H1 (cell line): ENCODE measurements at regions not wholly inside any gene's neighbourhood (a gene's known extent, or its start where the extent isn't known, plus 50 kb on each side); places are given as distances from the start of the nearest gene placed in this dataset.

ENCODE experiments used
- CTCF ChIA-PET: fragments of 300-600 bp; sonication (Branson Sonifier 250); formaldehyde crosslinking; loops from one replicate; lab custom pipeline; 2021; ENCODE audit not compliant: partially characterized antibody; lab: Charles Lee
- POLR2A ChIA-PET: fragments of 300-600 bp; sonication (Branson Sonifier 250); formaldehyde crosslinking; loops from one replicate; lab custom pipeline; 2021; ENCODE audit warnings: inconsistent platforms; ENCODE audit not compliant: partially characterized antibody; lab: Charles Lee
- DNase-seq, 2 experiments: peaks; one replicate each; pipeline versions ENCODE4 v3.0.0 to v3.0.0-alpha.2; 2010 to 2022; ENCODE audit warnings: low spot score in 2 of 2, low read depth in 1 of 2, mixed read lengths in 1 of 2
- FAIRE-seq: peaks from 2 replicates; lab custom pipeline; 2011; peaks lifted over from hg19 to GRCh38; lab: Jason Lieb, UNC
- H2AFZ ChIP-seq: 2 replicates; pipeline ENCODE4 v1.8.1; 2012; ENCODE audit warnings: low read length, inconsistent platforms
- H2AK5ac ChIP-seq: 2 replicates; pipeline ENCODE4 v1.6.1; 2013; ENCODE audit warnings: low read depth, low read length
- H2BK120ac ChIP-seq: replicated peaks from 2 replicates; pipeline ENCODE3; 2013; ENCODE audit warnings: low read depth, low read length, inconsistent platforms
- H2BK12ac ChIP-seq: 2 replicates; pipeline ENCODE4 v1.6.1; 2013; ENCODE audit warnings: low read depth, low read length
- H2BK15ac ChIP-seq: 2 replicates; pipeline ENCODE4 v1.6.1; 2013; ENCODE audit warnings: low read length
- H2BK20ac ChIP-seq: 2 replicates; pipeline ENCODE4 v1.6.1; 2013; ENCODE audit warnings: low read length
- H2BK5ac ChIP-seq: 2 replicates; pipeline ENCODE4 v1.6.1; 2013; ENCODE audit warnings: low read depth, low read length
- H3K14ac ChIP-seq: 2 replicates; pipeline ENCODE4 v1.6.1; 2013; ENCODE audit warnings: inconsistent platforms; ENCODE audit not compliant: insufficient read length
- H3K18ac ChIP-seq: 2 replicates; pipeline ENCODE4 v1.6.1; 2013; ENCODE audit warnings: low read length; ENCODE audit errors: extremely low read depth
- H3K23ac ChIP-seq: 2 replicates; pipeline ENCODE4 v1.6.1; 2013; ENCODE audit warnings: inconsistent platforms; ENCODE audit not compliant: insufficient read length
- H3K23me2 ChIP-seq: 2 replicates; pipeline ENCODE4 v1.6.1; 2013; ENCODE audit warnings: low read depth, low read length
- H3K27ac ChIP-seq: 2 replicates; pipeline ENCODE4 v1.6.1; 2011; ENCODE audit warnings: low read depth, low read length, inconsistent platforms
- H3K27me3 ChIP-seq, 4 experiments: replicated peaks in 1 of 4; 1 replicate in 1 of 4; 2 replicates in 3 of 4; pipeline versions ENCODE4 v1.6.1 to v1.8.1; 2011 to 2013; ENCODE audit warnings: low read length in 3 of 4, mild to moderate bottlenecking in 3 of 4, inconsistent platforms in 2 of 4, mixed read lengths in 2 of 4, moderate library complexity in 1 of 4; ENCODE audit not compliant: control insufficient read depth in 3 of 4, insufficient read depth in 3 of 4; ENCODE audit errors: extremely low read depth in 1 of 4
- H3K36me3 ChIP-seq, 4 experiments: 2 replicates each; pipeline versions ENCODE4 v1.6.1 to v1.8.1; 2011 to 2013; ENCODE audit warnings: mild to moderate bottlenecking in 4 of 4, low read length in 3 of 4, moderate library complexity in 2 of 4, control low read depth in 1 of 4, inconsistent platforms in 1 of 4; ENCODE audit not compliant: insufficient read depth in 4 of 4, control insufficient read depth in 2 of 4
- H3K4ac ChIP-seq: replicated peaks from 2 replicates; pipeline ENCODE3; 2013; ENCODE audit warnings: low read length, low read depth, mixed read lengths, inconsistent platforms; ENCODE audit not compliant: insufficient read length
- H3K4me1 ChIP-seq, 4 experiments: replicated peaks in 1 of 4; 1 replicate in 1 of 4; 2 replicates in 3 of 4; pipeline versions ENCODE4 v1.6.1 to v1.8.1; 2011 to 2013; ENCODE audit warnings: low read length in 3 of 4, inconsistent platforms in 2 of 4, mixed read lengths in 1 of 4; ENCODE audit not compliant: insufficient read depth in 4 of 4, control insufficient read depth in 3 of 4
- H3K4me2 ChIP-seq, 2 experiments: 2 replicates each; pipeline versions ENCODE4 v1.6.1 to v1.8.1; 2011 to 2013; ENCODE audit warnings: low read depth in 2 of 2, low read length in 2 of 2, control low read depth in 1 of 2, inconsistent platforms in 1 of 2, mild to moderate bottlenecking in 1 of 2; ENCODE audit not compliant: insufficient read depth in 1 of 2
- H3K4me3 ChIP-seq, 4 experiments: fragments of 200-600, 300-600 bp in 1 of 4; sonication (generic), shearing (Covaris generic), sonication (Bioruptor Twin) in 1 of 4; 2 replicates each; pipeline versions ENCODE4 v1.5.1 to v1.8.1; 2011 to 2016; ENCODE audit warnings: low read length in 4 of 4, low read depth in 3 of 4, control low read depth in 2 of 4, inconsistent platforms in 2 of 4, mild to moderate bottlenecking in 2 of 4, mixed read lengths in 1 of 4, moderate library complexity in 1 of 4; ENCODE audit not compliant: insufficient read depth in 2 of 4; ENCODE audit errors: extremely low read depth in 1 of 4
- H3K56ac ChIP-seq: replicated peaks from 2 replicates; pipeline ENCODE3; 2013; ENCODE audit warnings: low read depth, mild to moderate bottlenecking, mixed read lengths, low read length, inconsistent platforms; ENCODE audit not compliant: insufficient read length
- H3K79me1 ChIP-seq: 2 replicates; pipeline ENCODE4 v1.6.1; 2013; ENCODE audit warnings: low read depth, low read length, control low read depth
- H3K79me2 ChIP-seq, 2 experiments: 2 replicates each; pipeline versions ENCODE4 v1.6.1 to v1.8.1; 2012 to 2013; ENCODE audit warnings: low read length in 2 of 2, mild to moderate bottlenecking in 2 of 2, inconsistent platforms in 1 of 2; ENCODE audit not compliant: insufficient read depth in 2 of 2, control insufficient read depth in 1 of 2
- H3K9ac ChIP-seq, 4 experiments: replicated peaks in 1 of 4; 1 replicate in 1 of 4; 2 replicates in 3 of 4; pipeline versions ENCODE4 v1.6.1 to v1.8.1; 2011 to 2013; ENCODE audit warnings: low read depth in 3 of 4, low read length in 3 of 4, control low read depth in 2 of 4, mild to moderate bottlenecking in 2 of 4, moderate library complexity in 2 of 4, inconsistent platforms in 1 of 4; ENCODE audit errors: extremely low read depth in 1 of 4
- H3K9me3 ChIP-seq, 2 experiments: 2 replicates each; pipeline versions ENCODE4 v1.6.1 to v1.8.1; 2012 to 2013; ENCODE audit warnings: mild to moderate bottlenecking in 2 of 2, moderate library complexity in 2 of 2, control low read depth in 1 of 2, inconsistent platforms in 1 of 2, low read depth in 1 of 2, low read length in 1 of 2, mixed read lengths in 1 of 2; ENCODE audit not compliant: insufficient read depth in 2 of 2
- H4K20me1 ChIP-seq, 2 experiments: replicated peaks in 1 of 2; 2 replicates each; pipeline versions ENCODE3 to v1.8.1; 2011 to 2013; ENCODE audit warnings: inconsistent platforms in 2 of 2, low read length in 2 of 2, mild to moderate bottlenecking in 1 of 2; ENCODE audit not compliant: insufficient read depth in 2 of 2, control insufficient read depth in 1 of 2
- H4K5ac ChIP-seq: 2 replicates; pipeline ENCODE4 v1.6.1; 2013; ENCODE audit warnings: low read length, low read depth, mixed read lengths, inconsistent platforms; ENCODE audit not compliant: insufficient read length
- H4K8ac ChIP-seq: 2 replicates; pipeline ENCODE4 v1.8.0; 2013; ENCODE audit warnings: mild to moderate bottlenecking, moderate library complexity, low read length, inconsistent platforms; ENCODE audit not compliant: insufficient read depth; ENCODE audit errors: extremely low read depth
- H4K91ac ChIP-seq: replicated peaks from 2 replicates; pipeline ENCODE3; 2013; ENCODE audit warnings: low read length, mixed read lengths, inconsistent platforms; ENCODE audit not compliant: insufficient read length
- BRCA1 ChIP-seq: IDR thresholded peaks from 2 replicates; pipeline ENCODE4 v1.6.1; 2012; ENCODE audit warnings: low read depth, low read length, improper control_type of control experiment
- CBX5 ChIP-seq: fragments of 300-800, 300-1000 bp; sonication (generic); IDR thresholded peaks from 2 replicates; pipeline ENCODE4 v1.7.1; 2016; ENCODE audit warnings: antibody characterized with exemption, low read length, low read depth
- CEBPB ChIP-seq: IDR thresholded peaks from 2 replicates; pipeline ENCODE4 v1.6.1; 2012; ENCODE audit warnings: low read depth, low read length
- GTF2F1 ChIP-seq: IDR thresholded peaks from 2 replicates; pipeline ENCODE4 v1.6.1; 2012; ENCODE audit warnings: low read depth, low read length, improper control_type of control experiment, borderline replicate concordance
- HDAC6 ChIP-seq: IDR thresholded peaks from one replicate; pipeline ENCODE4 v1.7.1; 2012; ENCODE audit warnings: low read depth, mild to moderate bottlenecking, inconsistent platforms, low read length, moderate library complexity
- MAFK ChIP-seq: IDR thresholded peaks from 2 replicates; pipeline ENCODE4 v1.6.1; 2012; ENCODE audit warnings: low read depth, mild to moderate bottlenecking, improper control_type of control experiment, low read length
- MAX ChIP-seq: IDR thresholded peaks from 2 replicates; pipeline ENCODE4 v1.6.1; 2012; ENCODE audit warnings: inconsistent platforms
- NRF1 ChIP-seq: IDR thresholded peaks from 2 replicates; pipeline ENCODE4 v1.6.1; 2011; ENCODE audit warnings: mild to moderate bottlenecking, low read depth, low read length, improper control_type of control experiment
- SIN3A ChIP-seq, 2 experiments: IDR thresholded peaks in 1 of 2; conservative IDR thresholded peaks in 1 of 2; 2 replicates each; pipeline ENCODE4 v1.6.1; 2011 to 2012; ENCODE audit warnings: low read length in 2 of 2, improper control_type of control experiment in 1 of 2, low read depth in 1 of 2, mild to moderate bottlenecking in 1 of 2
- SIX5 ChIP-seq: IDR thresholded peaks from 2 replicates; pipeline ENCODE4 v1.6.1; 2011; ENCODE audit warnings: mild to moderate bottlenecking, low read depth, low read length
- SRF ChIP-seq: IDR thresholded peaks from 2 replicates; pipeline ENCODE4 v1.6.1; 2011; ENCODE audit warnings: mild to moderate bottlenecking, low read depth, low read length, moderate library complexity
- WGBS, 2 experiments: shearing (Covaris generic) in 1 of 2; methylation state at CpG; one replicate each; pipeline versions ENCODE4 v1.1.6 to v1.1.7; 2013 to 2015; ENCODE audit warnings: low lambda C conversion rate in 2 of 2, mixed read lengths in 2 of 2, inconsistent platforms in 1 of 2, low coverage in 1 of 2, missing lambda C conversion rate in 1 of 2; ENCODE audit not compliant: insufficient replicate concordance in 2 of 2, insufficient coverage in 1 of 2, insufficient read length in 1 of 2; ENCODE audit errors: extremely low coverage in 1 of 2, missing lambda C conversion rate in 1 of 2; 5-methylcytosine and 5-hydroxymethylcytosine counted together

GRCh38 chr10:128816726-128817125 is 650.3 kb upstream of the MGMT start:
- Histone ChIP-seq H3K27ac (no peak overlapping the region), H3K27me3 (no peaks in the 10 kb centered on the region), H3K14ac (no peak overlapping the region), H2BK5ac (no peak overlapping the region), H4K8ac (no peak overlapping the region), H3K9me3 (no peaks in the 10 kb centered on the region), H3K36me3 (no peaks in the 10 kb centered on the region), H2BK15ac (no peak overlapping the region), H3K18ac (no peak overlapping the region), H3K4me2 (no peak overlapping the region), H3K9ac (no peak overlapping the region), H3K4me1 (no peaks in the 10 kb centered on the region), H3K23me2 (peaks cover 7% of the 10 kb centered on the region; the same call in 1 of the 2 replicates), H2BK120ac (no peak overlapping the region), H3K4ac (no peak overlapping the region), H2AK5ac (no peak overlapping the region), H2BK20ac (no peak overlapping the region), H3K23ac (no peak overlapping the region), H2BK12ac (no peak overlapping the region), H3K79me1 (no peaks in the 10 kb centered on the region), H4K5ac (no peak overlapping the region), H3K79me2 (no peaks in the 10 kb centered on the region), H3K4me3 (no peak overlapping the region), H2AFZ (no peak overlapping the region), H4K20me1 (no peaks in the 10 kb centered on the region), H4K91ac (no peak overlapping the region), H3K56ac (no peak overlapping the region)
- POLR2A ChIA-PET = no interaction called here
- no peak for TF ChIP-seq BRCA1
- no peak for TF ChIP-seq MAFK
- no peak for TF ChIP-seq MAX
- TF ChIP-seq HDAC6 = no peak
- no peak for TF ChIP-seq SRF
- TF ChIP-seq NRF1 = no peak
- no peak for TF ChIP-seq SIN3A (conservative IDR thresholded peaks at IDR 0.05 in 1 of 2, IDR thresholded peaks at IDR 0.05 in 1 of 2; ENCODE audit: low read depth in 1 of 2, low read length in 2 of 2)
- TF ChIP-seq CBX5 = no peak
- TF ChIP-seq SIX5 = no peak
- no peak for TF ChIP-seq CEBPB
- TF ChIP-seq GTF2F1 = no peak
- DNase-seq = peak in 1 of 2 experiments; percentile 7
- CTCF ChIA-PET = no interaction called here
- 79% methylated on average over 2 of the region's 2 CpGs; no CpG with 5 or more reads in 1 of the 2 experiments for WGBS, 2 experiments
- FAIRE-seq = no peak
